ENCODE measurements at regions not wholly inside any gene's neighbourhood (a gene's known extent, or its start where the extent isn't known, plus 50 kb on each side); places are given as distances from the start of the nearest gene placed in this dataset.
"Not testable (repeated sequence)": the region's sequence is repeated elsewhere in the genome, so short reads cannot be mapped to it uniquely, and the experiment has no call there.

DNA sequence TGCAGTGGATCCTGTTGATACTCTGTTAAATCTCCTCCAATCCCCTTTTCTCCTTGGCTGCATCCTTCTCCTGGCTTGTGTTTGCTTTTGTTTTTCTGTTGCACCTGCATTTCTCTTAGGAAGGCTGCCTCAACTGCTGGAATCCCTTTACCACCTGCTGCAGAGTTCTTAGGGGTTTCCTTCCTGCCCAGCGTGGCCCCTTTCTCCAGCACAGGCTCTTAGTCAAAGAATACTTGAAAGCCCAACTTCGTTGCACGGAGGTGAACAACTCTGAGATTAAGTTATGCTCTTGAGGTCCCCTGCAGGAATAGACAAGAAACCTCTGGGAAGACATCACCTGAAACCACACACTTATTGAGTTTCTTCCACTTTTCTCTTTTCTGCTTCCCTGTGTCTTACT, 121.6 kb upstream of the GRM7 start:
- no peak for DNase-seq

DNA sequence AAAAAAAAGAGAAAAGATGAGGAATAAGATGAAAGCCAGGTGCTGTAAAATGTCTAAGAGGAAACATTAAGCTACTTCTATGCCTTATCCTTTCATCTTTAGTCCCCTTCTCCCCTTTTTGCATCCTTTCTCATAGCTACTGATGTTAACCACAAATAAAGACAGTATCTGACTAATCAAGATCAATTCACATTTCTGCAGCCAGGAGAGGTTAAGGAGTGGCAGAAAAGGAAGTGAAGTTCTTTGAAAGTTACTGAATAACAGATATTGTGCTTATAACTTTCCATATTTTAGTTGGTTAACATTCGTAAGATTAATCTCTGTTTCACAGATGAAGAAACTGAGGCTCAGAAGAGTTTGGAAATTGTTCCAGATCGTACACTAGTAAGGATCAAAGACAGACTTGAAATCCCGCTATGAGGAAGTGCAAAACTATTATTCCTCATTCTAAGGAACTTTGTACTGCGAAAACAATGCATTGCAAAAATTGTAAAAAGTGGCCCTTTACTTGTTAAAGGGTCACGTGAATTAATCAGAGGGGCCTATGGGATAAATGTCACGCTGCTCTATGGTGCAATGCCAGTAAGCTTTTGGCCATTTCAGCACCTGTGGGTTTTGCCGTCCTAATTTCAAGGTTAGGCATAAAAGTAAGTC, 117.7 kb upstream of the GRM7 start:
- DNase-seq, result no peak

DNA sequence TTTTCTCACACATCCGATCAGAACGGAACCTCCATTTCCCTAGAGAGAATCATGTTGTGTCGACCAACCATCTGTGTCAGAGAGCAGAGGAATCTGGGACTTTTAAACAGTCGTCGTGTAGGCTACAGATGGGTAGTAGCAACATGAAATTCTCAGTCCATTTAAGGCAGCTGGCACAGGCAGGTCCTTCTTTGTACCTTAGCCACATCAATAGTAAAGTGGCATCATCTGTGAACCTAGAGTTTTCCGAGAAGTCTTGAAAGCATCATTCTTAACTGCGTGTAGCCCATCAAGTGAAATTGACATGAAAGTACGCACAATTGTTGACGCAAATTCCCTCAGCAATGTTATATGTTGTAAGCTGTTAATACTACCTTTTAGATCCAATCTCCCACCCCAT, 114.5 kb upstream of the GRM7 start:
- no peak for DNase-seq

DNA sequence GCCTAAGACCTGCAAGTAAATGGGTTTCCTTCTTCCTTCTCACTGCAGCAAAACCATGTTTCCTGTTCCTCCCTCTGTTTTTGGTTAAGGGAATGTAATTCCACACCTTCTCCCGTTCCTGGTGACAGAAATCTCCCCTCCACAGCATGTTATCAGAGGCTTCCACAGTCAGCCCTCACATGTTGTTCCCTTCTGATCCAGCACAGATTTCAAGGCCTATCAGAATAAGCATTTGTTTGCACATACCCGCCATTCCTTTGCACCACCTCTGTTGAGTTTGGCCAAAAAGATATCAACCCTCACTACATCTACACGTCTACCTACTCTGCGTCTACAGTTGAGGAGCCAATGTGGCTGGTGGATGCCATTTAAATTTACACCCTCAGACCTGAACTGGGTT, 113.9 kb upstream of the GRM7 start:
- no peak for DNase-seq

DNA sequence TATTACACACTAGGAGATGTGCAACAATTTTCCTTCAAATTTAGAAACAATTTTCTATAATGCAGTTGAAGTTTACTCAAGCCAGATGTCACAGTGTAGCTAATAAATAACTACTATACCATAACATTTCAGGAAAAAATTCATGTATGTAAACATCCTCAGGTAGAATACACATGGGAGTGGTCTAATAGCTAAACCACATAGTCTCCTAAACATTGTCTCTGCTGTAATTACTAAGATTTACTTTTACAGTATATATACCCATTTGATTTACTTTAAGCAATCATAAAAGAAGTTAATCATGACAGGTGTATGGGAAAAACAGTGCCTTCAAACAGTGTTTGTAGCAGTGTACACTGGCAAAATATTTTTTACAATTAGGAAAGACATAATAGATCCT, 110.1 kb upstream of the GRM7 start:
- DNase-seq, result no peak

DNA sequence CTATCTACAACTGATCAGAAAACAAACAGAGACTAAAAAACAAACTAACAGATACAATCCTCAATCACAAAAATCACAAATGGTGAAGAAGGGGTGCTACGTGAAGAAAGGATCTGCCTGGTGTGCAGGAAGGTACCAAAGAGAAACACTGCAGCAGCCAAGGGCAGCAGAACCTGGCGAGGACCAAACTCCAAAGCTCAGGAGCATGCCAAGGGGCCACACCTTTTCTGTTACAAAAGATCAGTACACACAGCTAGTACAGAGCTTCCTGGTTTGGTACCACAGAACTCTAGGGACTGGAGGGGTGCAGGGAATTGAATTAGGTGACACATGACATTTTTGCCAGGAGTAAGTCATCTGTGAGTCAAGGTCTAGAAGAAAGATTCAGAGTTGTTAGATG, 107.4 kb upstream of the GRM7 start:
- DNase-seq, result no peak

DNA sequence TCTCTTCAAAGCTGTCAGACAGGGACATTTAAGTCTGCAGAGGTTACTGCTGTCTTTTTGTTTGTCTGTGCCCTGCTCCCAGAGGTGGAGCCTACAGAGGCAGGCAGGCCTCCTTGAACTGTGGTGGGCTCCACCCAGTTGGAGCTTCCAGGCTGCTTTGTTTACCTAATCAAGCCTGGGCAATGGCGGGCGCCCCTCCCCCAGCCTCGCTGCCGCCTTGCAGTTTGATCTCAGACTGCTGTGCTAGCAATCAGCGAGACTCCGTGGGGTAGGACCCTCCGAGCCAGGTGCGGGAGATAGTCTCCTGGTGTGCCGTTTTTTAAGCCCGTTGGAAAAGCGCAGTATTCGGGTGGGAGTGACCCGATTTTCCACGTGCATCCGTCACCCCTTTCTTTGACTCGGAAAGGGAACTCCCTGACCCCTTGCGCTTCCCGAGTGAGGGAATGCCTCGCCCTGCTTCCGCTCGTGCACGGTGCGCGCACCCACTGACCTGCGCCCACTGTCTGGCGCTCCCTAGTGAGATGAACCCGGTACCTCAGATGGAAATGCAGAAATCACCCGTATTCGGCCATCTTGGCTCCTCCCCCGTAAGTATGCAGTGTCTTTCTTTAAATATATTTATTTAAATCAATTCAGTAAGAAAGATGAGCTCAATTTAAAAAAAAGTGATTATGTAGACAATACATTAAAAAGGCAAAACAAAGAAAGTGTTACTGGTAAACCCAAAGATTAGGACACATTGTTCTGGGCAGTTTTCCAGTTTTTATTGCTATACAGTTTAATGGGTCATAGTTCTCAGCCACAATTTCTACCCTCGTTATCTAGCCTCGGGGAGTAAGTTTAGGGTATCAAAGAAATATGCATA, 91.2 kb upstream of the GRM7 start:
- DNase-seq, result not testable (repeated sequence)

DNA sequence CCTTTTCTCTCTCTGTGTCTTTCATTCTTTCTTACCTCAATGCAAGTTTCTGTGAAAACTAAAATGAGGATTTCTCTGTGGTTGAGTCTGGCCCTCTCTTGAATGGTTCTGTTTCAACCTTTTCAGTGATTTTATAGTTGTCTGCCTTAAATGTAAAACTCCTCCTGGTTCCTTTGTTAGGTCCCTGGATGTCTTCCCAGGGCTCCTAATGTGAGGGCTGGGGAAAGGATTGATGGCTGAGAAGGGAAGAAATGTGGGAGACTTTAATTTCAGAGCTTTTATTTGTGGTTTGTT, 90.6 kb upstream of the GRM7 start:
- no peak for DNase-seq

DNA sequence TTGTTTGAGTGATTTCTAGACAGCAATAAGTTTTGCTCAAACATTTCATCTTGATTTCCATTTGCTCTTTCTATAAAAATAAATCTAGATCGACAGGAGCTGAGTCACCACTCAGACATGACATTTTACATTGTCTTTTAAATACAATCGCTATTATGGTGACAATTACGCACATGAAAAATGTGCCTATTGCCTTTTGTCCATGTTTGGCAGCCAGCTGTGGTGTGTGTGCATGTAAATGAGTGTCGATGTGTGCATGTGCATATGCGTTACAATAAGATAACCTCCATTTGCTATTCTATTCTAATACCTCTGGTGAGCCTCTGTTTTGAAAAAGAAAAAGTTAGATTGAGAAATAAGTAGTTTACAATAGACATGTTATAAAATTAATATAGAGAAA, 89.7 kb upstream of the GRM7 start:
- DNase-seq, result no peak

DNA sequence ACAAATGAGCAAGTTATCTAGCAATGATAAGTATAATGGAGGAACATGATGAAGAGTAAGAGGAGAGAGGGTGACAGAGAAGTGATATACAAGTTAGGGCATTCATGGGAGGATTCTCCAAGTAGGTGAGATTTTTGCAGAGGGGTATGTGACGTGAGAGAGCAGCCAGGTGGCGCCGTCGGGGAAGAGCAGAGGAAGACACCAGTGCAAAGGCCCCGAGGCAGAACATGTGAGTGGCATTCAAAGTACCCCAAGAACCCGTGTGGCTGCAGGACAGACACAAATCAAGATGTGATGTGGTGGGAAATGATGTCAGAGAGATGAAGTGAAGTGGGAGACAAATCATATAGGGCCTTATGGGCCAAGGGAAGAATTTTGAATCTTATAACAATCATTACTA, 81.8 kb upstream of the GRM7 start:
- no peak for DNase-seq

DNA sequence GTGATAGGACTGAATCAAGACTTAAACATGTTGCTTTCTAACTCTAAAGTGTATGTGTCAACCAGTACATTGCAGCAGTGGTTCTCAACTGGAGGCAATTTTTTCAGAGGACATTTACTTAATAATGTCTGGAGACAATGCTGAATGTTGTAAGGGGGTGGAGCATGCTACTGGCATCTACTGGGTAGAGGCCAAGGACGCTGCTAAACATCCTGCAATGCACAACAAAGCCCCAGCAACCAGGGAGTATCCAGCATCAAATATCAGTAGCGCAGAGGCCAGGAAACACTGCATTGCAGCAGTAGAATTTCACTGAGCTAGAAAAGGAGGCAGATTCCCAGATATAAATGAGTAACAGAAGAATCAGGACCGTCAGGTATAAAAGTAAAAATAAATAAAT, 79.8 kb upstream of the GRM7 start:
- no peak for DNase-seq

DNA sequence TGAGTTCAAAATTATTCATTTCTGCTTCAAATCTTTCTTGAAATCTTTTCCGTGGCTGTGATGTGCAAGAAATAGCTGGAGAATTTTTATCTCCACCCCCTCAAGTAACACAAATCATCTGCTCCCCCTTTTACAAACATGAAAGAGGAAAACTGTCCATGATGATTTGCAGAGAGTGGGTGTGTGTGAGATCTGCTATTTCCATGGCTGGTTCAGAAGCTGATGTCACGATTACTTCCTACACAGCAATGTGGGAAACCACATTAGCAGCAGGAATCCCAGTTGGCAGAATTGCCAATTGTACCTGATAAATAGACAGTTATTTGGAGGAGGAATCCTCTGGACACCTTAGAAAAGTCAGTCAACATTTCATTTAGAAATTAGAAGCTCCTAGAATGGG, 75.2 kb upstream of the GRM7 start:
- DNase-seq, result no peak

DNA sequence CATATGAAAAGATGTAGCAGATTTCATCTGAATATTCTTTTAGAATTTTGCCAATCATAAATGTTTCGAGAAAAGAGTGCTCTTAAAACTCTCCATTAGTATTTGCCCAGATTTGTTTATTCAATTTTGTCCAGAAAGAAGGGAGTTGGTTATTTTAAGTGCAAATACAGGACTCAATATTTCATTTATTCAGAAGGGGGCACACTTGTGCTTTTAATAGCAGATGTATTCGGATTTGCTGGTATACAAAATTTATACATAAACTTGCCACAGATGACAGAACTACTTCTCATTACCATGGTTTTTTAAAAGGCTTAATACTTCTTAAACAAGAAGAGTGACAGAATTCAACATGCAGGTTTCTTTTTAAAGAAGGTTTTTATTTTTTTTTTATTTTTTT, 69.8 kb upstream of the GRM7 start:
- DNase-seq, result no peak

DNA sequence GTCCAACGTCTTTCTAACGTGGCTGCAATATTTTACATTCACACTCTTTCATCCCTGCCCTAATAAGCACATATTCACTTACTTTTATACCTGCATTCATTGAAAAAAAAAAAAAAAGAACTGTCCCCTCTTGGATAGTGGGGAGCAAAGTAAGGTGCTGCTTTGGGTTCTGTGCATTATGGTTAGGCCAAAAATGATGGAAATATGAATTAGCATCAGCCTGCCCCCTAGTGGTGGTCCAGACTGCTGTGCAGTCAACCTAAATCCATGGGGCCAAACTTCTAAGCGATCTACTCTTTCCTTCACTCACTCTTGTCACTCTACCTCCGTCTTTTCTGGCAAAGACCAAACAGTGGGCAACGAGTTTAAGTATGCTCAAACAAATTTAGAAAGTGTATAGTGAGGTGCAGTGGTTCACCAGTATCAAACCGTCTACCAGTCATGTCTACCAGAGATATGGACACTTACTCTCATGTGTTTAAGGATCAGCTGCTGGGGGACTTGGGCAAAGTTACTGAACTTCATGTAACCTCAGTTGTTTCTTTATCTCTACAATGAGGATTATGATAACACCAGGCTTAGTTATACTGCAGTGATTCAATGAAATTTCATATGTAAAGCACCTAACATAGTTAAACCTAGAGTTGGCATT, 61.5 kb upstream of the GRM7 start:
- peak; percentile 3 to 7 for DNase-seq

DNA sequence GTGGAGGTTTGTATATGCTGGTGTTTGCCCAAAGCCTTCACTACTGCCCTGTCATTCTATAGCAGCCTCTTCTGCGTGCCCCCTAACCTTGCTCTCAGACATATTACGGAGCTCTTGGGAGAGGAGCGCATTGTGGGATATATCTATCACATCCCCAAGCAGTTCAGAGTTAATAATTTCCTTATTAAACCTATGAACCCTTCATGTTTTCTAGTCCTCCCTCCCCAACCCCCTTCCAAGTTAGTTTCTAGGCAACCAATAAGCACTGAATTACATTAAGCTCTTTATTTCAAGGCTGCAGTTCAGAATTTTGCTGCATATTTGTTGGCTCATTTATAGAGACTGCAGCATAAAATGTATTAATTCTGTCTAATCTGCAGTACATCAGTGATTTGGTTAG, 57.3 kb upstream of the GRM7 start:
- no peak for DNase-seq

DNA sequence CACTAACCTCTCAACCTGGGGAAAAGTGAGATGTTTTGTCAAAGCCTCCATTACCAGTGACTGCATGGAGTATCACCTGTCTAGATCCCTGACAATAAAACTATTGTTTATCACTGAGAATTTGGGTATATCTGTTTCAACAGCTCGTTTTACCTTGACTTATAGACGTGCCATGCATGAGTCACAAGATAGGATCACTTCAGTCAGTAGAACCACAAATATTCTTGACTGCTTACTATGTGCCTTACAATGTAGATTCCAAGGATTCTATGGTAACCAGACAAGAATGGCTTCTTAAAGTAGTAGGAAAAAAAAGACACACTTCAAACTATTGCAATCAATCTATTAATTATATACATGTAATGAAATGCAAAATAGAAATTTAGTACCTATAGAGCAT, 55.7 kb upstream of the GRM7 start:
- no peak for DNase-seq

DNA sequence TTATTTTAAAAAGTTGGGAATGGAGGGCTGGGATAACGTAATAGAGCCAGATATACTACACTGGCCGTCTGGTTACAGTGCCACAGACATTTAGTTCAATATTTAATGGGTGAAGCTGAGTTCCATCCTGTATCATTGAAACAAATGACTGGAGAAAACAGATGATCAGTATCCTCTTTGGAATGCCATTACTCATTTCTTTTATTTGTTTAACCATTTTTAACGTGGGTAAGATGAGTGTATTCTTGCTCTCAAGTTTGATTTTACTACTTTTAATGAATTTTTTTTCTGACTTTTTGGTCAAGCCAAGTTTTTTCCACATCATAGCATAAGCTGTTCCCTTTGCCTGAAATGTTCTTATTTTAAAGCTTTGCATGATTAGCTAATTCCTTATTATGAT, 53.9 kb upstream of the GRM7 start:
- DNase-seq, result no peak

DNA sequence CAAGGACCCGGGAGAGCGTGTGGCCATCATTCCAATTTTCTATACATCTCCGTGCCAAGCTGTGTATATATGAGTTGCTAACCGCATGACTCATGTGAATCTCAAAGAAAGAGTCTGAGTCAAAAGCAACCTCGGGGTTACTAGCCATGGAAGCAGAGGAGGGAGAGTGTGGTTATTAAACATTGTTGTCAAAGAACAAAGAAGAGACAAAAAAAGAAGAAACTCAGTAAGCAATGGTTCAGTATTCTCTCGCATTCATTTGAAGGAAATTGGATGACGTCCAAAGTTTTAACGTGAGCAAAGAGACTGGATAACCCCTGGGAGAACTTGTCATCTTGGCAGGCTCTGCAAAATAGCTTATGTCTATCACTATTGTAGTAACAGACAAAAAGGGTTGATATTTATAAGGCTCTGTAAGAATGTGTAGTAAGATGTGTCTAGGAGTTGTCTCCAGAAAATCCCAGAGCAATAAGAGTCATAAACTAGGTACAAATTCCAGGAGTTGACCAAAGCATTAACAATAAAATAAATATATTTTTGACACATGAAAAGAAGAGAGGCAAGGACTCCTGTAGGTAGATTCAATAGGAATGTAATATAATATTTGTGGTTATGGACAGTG, 52.8 kb upstream of the GRM7 start:
- no peak for DNase-seq

DNA sequence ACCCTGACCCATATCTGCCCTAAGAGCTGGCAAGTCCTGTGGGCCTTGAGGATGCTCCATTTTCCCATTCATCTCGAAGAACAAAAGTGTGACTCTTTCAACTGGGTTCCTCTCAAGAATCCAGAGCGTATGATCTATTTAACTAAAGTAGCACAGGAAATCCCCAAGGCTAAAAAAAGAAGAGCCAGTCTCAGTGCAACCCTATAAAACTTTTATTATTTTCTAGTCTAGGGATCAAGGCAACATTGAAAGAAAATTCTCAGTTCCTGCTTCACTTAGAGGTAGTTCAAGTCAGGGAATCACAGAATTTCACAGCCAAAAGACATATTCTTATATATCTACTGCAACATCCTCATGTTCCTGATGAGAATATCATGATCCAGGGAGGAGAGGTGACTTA, 51.6 kb upstream of the GRM7 start:
- no peak for DNase-seq
